Epithelial cell of esophagus (primary cell): ENCODE measurements at regions not wholly inside any gene's neighbourhood (a gene's known extent, or its start where the extent isn't known, plus 50 kb on each side); places are given as distances from the start of the nearest gene placed in this dataset.

Experiments used
- DNase-seq: peaks from one replicate; pipeline ENCODE4 v3.0.0; 2010; ENCODE audit warnings: low read depth
- H3K4me3 ChIP-seq: 2 replicates; pipeline ENCODE4 v1.5.1; 2011; ENCODE audit warnings: mild to moderate bottlenecking, low read length, control low read depth
- CTCF ChIP-seq: IDR thresholded peaks from 2 replicates; pipeline ENCODE4 v1.5.1; 2011; ENCODE audit warnings: low read depth, mild to moderate bottlenecking, low read length, control low read depth, inconsistent platforms; ENCODE audit not compliant: insufficient read depth; ENCODE audit errors: missing control alignments

DNA sequence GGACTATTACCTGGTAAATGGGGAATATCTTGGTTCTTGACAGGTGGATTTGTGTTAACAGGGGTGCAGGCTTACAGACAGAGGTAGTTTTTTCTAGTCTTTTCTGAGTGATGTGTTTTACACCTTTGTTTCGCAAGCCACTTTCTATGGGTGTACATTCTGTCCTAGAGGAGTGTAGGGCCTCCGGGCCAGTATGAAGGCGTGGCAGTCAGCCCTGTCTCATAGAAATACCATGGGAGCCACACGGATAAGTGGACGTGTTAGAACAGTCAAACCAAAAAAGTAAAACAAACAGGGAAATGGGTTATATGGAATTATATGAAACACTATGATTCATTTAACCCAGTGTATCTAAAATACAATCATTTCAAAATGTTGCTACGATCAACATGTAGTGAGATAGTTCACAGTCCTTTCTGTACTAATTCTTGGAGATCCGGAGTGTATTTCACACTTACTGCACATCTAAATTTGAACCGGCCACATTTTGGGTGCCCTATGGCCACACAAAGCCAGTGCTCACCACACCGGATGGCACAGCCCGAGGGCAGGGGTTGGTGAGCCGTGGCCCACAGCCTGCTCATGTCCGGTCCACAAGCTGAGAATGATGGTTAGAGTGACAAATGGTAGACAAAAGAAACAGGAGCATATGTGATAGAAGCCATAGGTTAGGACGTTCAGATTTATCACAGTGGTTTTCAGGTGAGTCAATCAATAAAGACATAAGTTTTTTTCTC, 80.1 kb upstream of the IRX4 start:
- DNase-seq: peak; percentile 88
- H3K4me3 ChIP-seq: no peak overlapping the region
- TF ChIP-seq CTCF: no peak

GRCh38 chr5:1961952-1962595, 79.3 kb upstream of the IRX4 start:
- no peak for TF ChIP-seq CTCF
- no peak overlapping the region for H3K4me3 ChIP-seq
- DNase-seq: no peak

- DNase-seq: no peak
- TF ChIP-seq CTCF: no peak
- H3K4me3 ChIP-seq: no peak overlapping the region
These were observed 78.7 kb upstream of the IRX4 start for GRCh38 chr5:1961304-1961946.

GRCh38 chr5:1960595-1961303, 78.0 kb upstream of the IRX4 start:
- DNase-seq: no peak

GRCh38 chr5:1959725-1960581, 77.2 kb upstream of the IRX4 start:
- no peak overlapping the region for H3K4me3 ChIP-seq
- DNase-seq: no peak
- TF ChIP-seq CTCF: no peak

More at GRCh38 chr5:1960595-1961303, 78.0 kb upstream of the IRX4 start:
- no peak for TF ChIP-seq CTCF
- no peak overlapping the region for H3K4me3 ChIP-seq

- no peak overlapping the region for H3K4me3 ChIP-seq
- TF ChIP-seq CTCF: no peak
- DNase-seq: no peak
These were observed 76.5 kb upstream of the IRX4 start for GRCh38 chr5:1959231-1959630.
